D721Med (cell line): ENCODE measurements at regions not wholly inside any gene's neighbourhood (a gene's known extent, or its start where the extent isn't known, plus 50 kb on each side); places are given as distances from the start of the nearest gene placed in this dataset.

Experiments
- DNase-seq: peaks from one replicate; pipeline ENCODE4 v3.0.0; 2011; ENCODE audit warnings: low spot score; ENCODE audit not compliant: insufficient read length
- FAIRE-seq: peaks from 2 replicates; lab custom pipeline; 2011; peaks lifted over from hg19 to GRCh38; lab: Jason Lieb, UNC
- CTCF ChIP-seq: IDR thresholded peaks from 2 replicates; pipeline ENCODE4 v1.5.1; 2012; ENCODE audit warnings: mild to moderate bottlenecking, control low read depth; ENCODE audit not compliant: insufficient read depth; ENCODE audit errors: missing control alignments

- DNase-seq (no peak), FAIRE-seq (no peak)
- no peak for TF ChIP-seq CTCF
These were observed 339.1 kb downstream of the TSN start for GRCh38 chr2:122094557-122094956.

- FAIRE-seq (no peak), DNase-seq (no peak)
- no peak for TF ChIP-seq CTCF
These were observed 341.3 kb downstream of the TSN start for GRCh38 chr2:122096761-122097160.

GRCh38 chr2:122098306-122098705 lies 342.9 kb downstream of the TSN start:
- DNase-seq (no peak), FAIRE-seq (no peak)
- no peak for TF ChIP-seq CTCF

GRCh38 chr2:122100346-122100745 lies 344.9 kb downstream of the TSN start:
- no peak for DNase-seq
- no peak for TF ChIP-seq CTCF
- FAIRE-seq = no peak

GRCh38 chr2:122100756-122101155 lies 345.3 kb downstream of the TSN start:
- no peak for FAIRE-seq
- TF ChIP-seq CTCF = no peak
- DNase-seq = no peak

- FAIRE-seq (no peak), DNase-seq (no peak)
- TF ChIP-seq CTCF = no peak
These were observed 345.9 kb downstream of the TSN start for GRCh38 chr2:122101319-122101718.

- no peak for FAIRE-seq
- no peak for TF ChIP-seq CTCF
- DNase-seq = no peak
These were observed 349.9 kb downstream of the TSN start for GRCh38 chr2:122105171-122105876.
